GM18519 (cell line): ENCODE measurements at regions not wholly inside any gene's neighbourhood (a gene's known extent, or its start where the extent isn't known, plus 50 kb on each side); places are given as distances from the start of the nearest gene placed in this dataset.
"Not testable (repeated sequence)": the region's sequence is repeated elsewhere in the genome, so short reads cannot be mapped to it uniquely, and the experiment has no call there.

Experiments used
- ATAC-seq: cut with Tn5 transposase; IDR thresholded peaks from one replicate; pipeline ENCODE4 v1.9.1; 2021; ENCODE audit warnings: mild to moderate bottlenecking, moderate library complexity; ENCODE audit not compliant: unreplicated experiment, low FRiP score

DNA sequence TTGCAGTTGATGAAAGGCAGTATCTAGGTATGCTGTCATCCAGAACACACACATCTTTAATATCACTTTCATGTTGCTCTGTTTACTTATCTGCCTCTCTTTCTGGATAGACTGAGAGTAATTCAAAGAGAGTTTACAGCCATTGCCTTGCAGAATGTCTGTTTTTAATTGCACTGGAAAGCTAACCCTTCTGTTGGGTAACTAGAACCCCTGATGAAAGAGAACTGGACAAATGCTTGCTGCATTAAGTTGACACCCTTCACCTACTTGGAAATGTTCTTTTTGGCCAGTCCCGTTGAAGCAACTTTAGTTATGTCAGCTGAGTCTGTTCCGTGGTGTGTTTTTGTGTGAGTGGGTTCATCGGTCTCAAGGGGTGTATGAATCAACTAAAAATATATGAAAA lies 383.8 kb upstream of the CITED2 start:
- no peak for ATAC-seq

DNA sequence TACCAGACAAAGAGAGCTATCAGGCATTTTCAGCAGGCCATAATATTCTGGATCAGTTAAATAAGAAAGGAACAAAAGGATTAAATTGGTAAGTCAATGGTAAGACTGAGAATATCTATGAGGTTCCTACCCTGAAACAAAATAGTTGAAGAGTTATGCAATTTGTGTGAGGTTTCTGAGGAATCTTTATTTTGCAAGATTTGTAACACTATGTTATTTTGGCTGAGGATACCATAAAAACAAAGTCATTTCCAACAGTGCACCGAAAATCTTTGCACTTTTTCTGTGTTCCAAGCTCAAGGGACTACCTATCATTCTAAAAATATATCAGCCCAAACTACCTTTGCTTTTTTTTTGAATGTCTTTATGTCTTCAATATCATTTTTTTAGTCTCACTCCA lies 383.3 kb upstream of the CITED2 start:
- no peak for ATAC-seq

DNA sequence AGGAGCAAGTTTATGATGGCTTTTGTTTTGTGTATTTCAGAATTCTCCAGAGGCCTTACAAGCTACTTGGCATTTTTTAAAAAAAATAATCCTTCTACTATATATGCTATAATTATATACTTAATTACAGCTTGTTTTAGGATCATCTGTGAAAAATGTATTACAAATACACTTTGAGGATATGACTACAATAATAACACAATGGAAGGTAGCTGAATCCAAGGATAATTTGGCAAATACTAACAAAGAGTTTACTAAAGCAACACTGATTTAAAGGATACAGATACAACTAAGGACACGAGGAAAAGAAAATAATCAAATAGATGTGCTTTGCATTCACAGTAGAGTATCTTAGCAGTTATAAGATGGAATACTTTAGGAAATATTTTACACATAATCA lies 381.9 kb upstream of the CITED2 start:
- ATAC-seq: no peak

DNA sequence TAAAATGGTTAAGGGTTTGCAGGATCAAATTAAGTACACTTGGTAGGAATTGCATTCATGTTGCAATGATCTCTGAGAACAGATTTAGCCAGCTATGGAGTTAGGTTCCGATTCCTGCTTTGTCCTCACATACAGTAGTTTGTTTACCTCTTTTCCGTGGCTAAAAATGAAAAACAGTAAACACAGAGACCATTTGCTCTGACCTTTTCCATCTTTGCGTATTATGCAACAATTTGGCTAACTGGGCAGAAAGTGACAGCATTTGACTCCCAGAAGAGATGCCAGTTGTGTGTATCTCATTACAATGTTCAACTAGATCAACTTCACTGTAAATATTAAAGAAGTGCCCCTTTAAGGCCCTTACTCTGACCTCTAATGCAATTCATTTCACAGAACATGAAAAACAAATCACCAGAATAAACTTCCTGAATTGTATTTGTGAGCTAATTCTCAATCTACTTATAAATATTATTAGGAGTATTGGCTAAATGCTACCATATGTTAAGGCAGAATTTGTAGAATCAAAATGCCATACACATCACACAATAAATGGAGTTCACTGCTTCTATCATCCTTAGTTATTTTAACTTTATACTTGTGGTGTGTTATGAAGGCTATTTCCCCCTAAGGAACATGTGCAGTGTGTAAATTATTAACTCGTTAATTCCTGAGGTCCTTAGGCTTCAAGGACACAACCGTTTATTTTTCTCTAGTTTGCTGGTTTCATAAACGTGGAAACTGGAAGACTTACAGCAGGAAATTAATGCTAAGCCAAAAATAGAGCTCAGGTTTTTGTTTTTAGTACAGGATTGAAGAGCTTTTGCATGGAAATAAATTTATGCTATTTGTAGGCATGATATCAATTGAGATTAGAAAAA lies 380.7 kb upstream of the CITED2 start:
- no peak for ATAC-seq

DNA sequence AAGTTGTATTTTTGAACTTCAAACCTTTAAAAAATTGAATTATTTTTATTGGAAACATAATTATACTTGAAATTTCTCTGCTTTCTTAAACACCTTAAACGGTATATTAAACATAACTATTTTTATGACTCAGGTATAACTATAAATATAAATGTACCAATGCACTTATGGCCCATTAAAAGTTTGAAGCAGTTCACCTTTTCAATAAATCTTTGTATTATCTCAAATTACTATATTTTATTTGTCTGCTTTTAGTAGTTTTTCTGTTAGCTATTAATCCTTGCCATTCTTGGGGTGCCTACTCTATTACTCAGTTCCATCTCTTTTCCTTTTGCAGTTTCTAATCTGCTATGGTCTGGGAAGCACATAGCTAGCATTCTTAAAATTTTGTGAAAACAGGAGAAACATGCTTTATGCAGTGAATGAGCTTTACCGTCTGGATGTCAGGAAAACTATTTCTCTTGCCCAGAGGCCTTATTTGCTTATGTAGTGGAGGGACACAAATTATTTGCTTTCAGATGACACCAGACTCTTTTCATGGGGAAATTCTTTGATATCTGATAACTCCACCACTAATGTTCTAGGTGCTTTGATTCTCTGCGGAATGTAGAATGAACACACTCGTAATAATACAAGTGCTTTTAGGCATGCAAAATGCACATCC lies 378.9 kb upstream of the CITED2 start:
- no peak for ATAC-seq

DNA sequence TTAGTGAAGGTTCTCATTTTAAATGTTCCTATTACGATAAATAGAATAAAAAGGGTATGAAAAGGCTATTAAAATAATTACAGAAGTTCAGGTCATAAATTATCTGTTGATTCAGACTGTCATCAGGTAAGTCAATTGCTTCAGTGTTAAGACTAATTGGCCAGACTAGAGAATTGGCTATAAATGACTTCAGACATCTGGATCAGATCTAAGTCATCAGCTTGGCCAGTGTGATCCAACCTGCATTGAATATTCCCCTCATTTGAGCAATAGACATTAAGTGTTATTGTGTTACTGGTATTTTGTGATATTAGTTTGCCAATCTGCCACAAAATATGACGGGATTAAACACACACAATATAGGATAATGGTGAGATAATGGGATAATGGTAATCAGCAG lies 377.6 kb upstream of the CITED2 start:
- ATAC-seq: no peak

DNA sequence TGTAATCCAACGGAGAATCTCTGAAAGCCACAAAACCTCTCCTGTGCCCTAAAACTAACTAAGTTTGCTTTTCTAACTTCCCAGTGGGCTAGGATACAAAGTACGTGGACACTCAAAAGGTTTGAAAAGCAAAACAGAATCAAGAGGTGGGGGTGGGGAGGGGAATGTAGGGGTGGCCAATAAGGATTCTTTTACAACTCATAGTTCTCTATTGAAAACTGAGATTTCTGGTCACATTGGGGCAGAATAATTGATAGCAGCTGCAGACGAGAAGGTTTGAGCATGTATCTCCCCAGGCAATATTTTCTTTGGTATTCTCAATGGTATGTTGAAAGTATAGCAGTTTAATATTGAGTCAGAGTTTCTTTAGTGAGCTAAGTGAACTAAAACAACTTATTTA lies 376.7 kb upstream of the CITED2 start:
- no peak for ATAC-seq

DNA sequence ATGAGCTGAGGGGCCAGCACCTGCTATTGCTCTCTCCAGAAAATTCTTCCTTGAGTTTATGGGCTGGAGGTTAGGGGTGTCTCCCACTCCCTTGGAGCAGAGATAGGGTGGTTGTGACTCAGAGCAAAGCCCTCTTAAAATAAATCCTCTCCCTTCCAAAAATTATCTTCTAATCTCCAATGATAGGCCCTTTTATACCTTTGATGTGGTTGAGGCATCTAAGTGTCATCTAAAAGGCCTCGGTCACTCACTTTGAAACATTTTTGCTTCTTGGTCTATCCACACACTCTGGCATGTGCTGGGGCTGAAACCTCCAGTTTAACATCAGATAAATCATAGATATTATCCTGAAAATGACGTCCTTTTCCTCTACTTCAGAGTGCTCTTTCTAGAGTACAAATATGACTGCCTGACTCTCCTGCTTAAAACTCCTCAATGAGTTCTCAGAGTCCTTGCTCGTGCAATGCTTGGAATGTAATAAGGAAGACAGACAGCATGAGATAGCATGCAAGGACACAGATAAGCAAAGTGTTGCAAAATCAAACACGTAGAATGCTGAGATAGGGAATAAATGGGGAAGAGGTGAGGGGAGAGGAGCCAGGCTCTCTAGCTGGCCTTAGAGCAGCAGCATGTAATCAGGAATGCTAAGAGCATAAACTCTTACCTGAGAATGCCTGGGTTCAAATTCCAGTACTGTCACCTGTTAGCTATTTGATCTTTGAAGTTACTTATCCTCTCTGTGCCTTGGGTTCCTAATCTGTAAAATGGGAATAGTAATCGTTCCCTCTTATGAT lies 374.1 kb upstream of the CITED2 start:
- ATAC-seq: no peak

DNA sequence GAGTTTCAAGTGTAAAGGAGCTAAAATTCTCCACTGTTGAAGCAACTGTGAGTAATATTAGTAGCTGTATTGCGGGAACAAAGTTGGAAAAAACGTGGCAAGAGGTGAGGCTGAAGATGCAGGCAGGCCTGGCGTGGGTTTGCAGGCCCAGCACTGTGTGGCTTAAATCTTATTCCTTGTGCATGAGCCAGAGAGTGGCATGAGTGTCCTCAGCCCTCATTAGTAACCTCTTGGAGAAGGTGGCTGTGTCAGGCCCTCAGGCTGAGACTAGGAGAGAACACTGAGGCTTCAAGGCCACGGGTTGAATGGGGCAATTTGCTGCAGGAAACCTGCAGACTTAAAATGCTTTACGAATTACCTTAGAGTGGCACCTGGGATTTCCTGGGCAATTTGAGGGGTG lies 372.7 kb upstream of the CITED2 start:
- no peak for ATAC-seq

DNA sequence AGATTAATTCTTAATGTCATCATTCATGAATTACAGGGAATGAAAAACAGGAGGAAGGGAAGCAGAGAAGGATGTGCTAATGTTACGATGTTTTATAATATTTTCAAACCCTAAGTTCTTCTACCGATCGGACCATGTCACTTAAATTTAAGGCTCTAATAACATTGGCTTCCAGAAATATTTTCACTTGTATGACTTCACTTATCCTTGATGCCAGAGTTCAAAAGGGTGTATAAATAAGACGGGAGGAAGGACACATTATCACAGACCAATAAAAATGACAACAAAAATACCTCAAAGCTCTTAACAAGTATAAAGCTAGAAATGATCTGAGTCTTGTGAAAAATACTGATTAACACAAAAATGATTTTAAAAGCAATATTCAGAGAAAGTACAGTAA lies 370.4 kb upstream of the CITED2 start:
- ATAC-seq: no peak

DNA sequence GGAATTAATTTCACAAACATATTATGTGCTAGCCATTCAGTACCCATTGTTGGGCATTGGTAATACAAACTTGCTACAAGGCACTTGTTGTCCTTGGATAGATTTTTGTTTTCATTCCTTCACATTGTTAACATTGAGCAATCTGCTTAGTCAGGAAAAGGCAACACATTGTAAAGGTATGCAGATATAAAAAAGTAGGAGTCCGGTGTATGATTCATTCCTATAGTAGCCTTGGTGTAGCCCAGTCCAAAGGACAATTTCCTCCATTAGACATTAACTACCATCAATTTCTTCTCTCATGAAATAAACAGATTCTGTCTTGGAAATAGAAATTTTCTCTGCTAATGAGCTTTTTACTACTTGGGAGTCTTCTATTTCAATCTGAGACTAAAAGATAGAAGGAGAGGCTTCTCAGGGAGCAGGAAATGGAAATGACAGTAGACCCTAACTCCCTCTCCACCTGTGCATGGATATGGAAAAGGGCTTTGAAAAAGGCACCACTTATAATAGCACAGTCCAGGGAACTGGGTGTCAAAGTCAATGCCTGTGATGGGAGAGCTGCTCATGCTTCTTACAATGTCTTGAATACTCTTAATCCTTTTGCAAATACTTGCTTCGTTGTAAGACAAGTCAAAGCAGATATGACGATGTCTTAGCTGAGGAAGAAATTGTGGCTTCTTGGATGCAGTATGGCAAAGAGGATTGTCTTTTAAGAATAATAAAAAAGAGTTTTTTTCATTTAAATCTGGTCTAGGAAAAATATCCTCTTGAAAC lies 369.4 kb upstream of the CITED2 start:
- no peak for ATAC-seq

DNA sequence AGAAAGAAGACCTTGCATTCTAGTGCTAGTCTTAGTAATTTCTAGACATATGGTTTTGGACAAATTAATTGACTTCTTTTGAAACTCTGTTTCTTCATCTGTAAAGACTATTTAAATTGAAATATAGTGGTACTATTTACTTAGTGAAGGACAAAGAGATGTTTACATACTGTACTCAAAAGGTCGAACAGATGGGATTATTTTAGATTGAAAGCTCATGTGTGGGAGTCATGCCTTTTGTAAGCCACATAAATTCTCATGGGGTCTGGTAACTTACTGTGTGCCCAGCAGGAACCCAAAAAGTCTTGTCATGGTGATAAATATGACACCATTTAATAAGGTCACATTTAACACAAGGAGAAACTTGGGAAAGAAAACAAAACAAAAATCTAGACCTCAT lies 368.2 kb upstream of the CITED2 start:
- ATAC-seq: no peak

DNA sequence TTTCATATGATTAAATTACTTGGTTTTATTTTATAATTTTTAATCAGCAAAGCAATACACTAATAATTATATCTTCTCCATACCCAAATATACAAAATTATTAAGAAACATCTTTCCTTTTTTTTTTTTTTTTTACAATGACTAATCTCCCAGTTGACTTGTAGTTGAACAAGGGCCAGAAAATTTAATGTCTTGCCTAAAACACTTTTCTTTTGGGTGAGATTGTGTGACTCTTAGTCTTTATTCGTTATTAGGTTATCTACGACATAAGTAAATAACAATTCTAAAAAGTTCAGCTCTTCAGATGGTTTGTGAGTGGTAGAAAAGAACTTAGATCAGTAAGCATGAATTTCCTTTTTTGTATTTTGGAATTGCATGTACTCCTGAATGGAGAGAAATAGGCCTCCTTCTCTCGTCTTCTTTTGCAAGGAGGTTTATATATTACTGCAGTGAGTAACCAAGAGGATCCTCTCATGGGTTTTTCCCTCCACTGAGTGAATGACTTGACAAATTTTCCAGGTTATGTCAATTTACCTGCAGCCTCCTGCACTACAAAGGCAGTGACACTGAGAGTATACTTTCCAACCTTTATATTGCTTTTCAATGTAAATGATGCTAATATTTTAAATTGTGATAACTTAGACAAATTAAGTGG lies 364.5 kb upstream of the CITED2 start:
- no peak for ATAC-seq

DNA sequence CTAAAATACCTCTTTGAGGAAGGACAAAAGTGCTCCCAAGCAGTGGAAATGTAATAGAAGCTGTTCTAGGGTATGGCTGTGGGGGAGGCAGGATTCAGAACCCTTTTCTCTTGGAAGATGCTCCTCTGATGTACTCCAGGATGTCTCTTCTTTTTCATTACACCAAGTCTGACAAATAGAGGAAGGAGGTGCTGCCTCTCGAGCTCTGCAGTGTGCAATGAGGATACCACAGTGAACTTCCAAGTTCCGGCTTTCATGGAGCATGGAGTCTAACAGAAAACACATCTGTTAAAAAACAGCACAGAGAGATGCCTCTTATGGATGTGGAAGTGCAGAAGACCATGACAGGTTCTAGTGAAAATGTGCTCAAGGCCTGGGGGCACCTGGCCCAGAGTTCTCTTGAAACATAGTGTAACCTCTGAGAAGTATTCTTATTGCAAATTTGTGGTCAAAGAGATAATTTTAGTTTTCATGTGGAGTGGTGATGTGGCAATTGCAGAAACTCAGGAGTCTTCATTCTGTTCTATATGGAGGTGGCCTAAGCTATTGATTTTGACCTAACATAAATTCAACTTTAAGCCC lies 362.0 kb upstream of the CITED2 start:
- peak; percentile 69 for ATAC-seq

DNA sequence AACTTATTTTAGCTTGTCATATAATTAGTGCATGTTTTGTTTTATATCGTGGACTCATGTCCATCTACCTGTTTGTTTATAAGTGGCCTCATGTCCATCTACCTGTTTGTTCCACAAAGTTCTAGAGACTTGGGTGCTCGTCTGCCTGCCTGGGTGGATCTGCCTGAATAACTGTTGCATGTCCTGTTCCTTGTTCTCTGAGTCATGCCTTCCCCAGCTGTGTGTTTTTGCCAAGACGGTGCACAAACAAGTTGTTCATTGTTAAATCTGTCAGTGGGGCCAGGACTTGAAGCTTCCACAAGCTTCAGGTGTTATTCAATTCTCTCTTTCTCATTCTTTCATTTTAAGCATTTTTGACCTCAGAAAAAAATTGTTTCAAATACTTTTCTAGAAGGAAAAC lies 358.0 kb upstream of the CITED2 start:
- ATAC-seq: no peak

DNA sequence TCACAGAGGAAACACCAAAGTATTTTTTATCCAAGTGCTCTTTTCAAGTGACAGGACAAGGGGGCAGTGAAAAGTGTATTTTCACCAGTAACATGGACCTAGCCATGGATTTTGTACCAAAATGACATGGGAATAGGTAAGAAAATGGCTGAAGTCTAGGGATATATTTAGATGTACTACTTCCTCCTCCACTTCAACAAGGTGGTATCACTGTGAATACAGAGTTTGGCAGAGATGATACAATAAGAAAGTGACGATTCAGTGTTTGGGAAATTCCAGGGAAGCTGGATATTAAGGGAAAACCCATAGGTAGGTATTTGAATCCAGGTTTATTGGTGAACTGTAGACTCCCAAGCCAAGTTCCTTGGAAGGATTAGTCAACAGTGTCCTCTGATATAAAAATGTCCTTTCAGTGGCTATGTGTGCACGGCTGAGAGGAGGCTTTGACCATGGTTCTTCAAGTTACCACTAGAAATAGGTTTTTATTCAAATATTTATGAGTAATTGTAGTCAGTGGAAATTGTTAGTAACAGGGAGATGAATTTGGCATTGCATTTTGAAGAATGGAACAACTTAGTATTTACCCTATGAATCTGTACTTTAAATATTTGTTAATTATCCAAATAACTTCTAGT lies 356.0 kb upstream of the CITED2 start:
- ATAC-seq: no peak

DNA sequence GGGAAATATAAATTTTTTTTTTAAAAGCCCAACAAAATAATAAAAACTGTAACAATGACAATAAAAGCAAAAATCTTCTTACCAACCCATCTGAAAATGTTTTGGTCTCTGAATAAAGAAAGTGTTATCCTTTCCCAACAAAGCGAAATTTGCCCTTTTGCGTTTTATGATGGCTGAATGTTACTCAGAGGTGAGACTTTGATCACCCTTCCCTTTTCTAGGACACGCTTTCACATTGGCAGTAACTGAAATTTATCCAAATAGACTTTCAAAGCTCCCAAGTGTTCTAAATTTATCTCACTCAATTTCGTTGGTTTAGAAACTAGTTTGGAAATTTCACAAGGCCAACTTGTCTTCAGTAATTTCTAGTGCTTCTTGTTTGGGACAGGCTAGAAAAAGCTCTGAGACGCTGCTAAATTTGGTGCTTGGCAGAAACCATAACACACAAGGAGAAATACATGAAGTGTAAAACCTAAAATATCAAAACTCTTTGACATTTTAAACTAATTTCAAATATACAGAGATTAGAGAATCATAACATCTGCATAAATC lies 354.5 kb upstream of the CITED2 start:
- ATAC-seq: no peak

DNA sequence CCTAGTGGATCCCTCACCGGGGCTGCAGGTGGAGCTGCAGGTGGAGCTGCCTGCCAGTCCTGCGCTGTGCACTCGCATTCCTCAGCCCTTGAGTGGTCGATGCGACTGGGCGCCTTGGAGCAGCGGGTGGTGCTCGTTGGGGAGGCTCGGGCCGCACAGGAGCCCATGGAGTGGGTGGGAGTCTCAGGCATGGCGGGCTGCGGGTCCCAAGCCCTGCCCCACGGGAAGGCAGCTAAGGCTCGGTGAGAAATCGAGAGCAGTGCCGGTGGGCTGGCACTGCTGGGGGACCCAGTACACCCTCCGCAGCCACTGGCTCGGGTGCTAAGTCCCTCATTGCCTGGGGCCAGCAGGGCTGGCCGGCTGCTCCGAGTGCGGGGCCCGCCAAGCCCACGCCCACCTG lies 351.8 kb upstream of the CITED2 start:
- ATAC-seq: not testable (repeated sequence)

DNA sequence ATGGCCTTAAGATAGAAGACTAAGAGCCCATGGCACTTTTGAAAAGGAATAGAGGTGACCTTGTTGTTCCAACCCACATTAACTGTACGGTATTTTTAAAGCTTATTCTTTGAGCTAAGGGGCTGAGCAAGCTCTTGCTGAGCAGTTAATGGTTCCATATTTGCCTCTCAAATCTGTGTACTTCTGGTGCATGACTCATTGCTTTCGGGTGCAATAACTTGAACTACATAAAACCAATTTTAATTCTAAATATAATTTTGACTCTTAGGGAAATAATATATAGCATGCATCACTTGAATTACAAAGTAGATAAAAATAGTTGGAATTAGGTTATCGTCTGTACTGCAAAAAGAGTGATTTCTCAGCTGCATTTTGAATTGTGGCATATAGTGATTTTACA lies 348.1 kb upstream of the CITED2 start:
- ATAC-seq: no peak
